Neuronal stem cell (in vitro differentiated cells): ENCODE measurements at regions not wholly inside any gene's neighbourhood (a gene's known extent, or its start where the extent isn't known, plus 50 kb on each side); places are given as distances from the start of the nearest gene placed in this dataset.

Experiments
- DNase-seq: peaks from one replicate; pipeline ENCODE4 v3.0.0-alpha.2; 2013; ENCODE audit warnings: low spot score
- H2AFZ ChIP-seq: one replicate; pipeline ENCODE4 v1.6.1; 2013; ENCODE audit warnings: mild to moderate bottlenecking, low read length, inconsistent platforms
- H2AK5ac ChIP-seq: 2 replicates; pipeline ENCODE4 v1.6.1; 2013; ENCODE audit warnings: low read depth, mild to moderate bottlenecking, inconsistent platforms, low read length, moderate library complexity, mixed read lengths
- H2BK120ac ChIP-seq: 2 replicates; pipeline ENCODE4 v1.6.1; 2013; ENCODE audit warnings: low read depth, mild to moderate bottlenecking, inconsistent platforms, low read length, moderate library complexity, mixed read lengths
- H2BK12ac ChIP-seq: one replicate; pipeline ENCODE4 v1.6.1; 2013; ENCODE audit warnings: low read length, inconsistent platforms
- H2BK15ac ChIP-seq: 2 replicates; pipeline ENCODE4 v1.6.1; 2013; ENCODE audit warnings: mild to moderate bottlenecking, low read length, inconsistent platforms, mixed read lengths
- H2BK5ac ChIP-seq: one replicate; pipeline ENCODE4 v1.6.1; 2013; ENCODE audit warnings: inconsistent platforms, mild to moderate bottlenecking, low read length, moderate library complexity
- H3K14ac ChIP-seq: one replicate; pipeline ENCODE4 v1.6.1; 2013; ENCODE audit warnings: low read length, inconsistent platforms
- H3K18ac ChIP-seq: 2 replicates; pipeline ENCODE4 v1.6.1; 2013; ENCODE audit warnings: low read length, inconsistent platforms
- H3K23ac ChIP-seq: 2 replicates; pipeline ENCODE4 v1.6.1; 2013; ENCODE audit warnings: low read depth, mild to moderate bottlenecking, mixed read lengths, low read length, inconsistent platforms; ENCODE audit not compliant: poor library complexity
- H3K27ac ChIP-seq: replicated peaks from 3 replicates; pipeline ENCODE4 v1.5.1; 2013; ENCODE audit warnings: low read length, inconsistent platforms
- H3K27me3 ChIP-seq, 3 experiments: 2 replicates each; pipeline ENCODE4 v1.6.1; 2013; ENCODE audit warnings: low read length in 3 of 3, mild to moderate bottlenecking in 2 of 3, inconsistent platforms in 1 of 3, low read depth in 1 of 3, mixed read lengths in 1 of 3, moderate library complexity in 1 of 3; ENCODE audit not compliant: control insufficient read depth in 3 of 3, insufficient read depth in 3 of 3
- H3K36me3 ChIP-seq, 2 donors: replicated peaks in 1 of 2; 2 replicates each; pipeline ENCODE4 v1.6.1; 2013; ENCODE audit warnings: low read length in 2 of 2; ENCODE audit not compliant: control insufficient read depth in 2 of 2, insufficient read depth in 2 of 2
- H3K4ac ChIP-seq: 2 replicates; pipeline ENCODE4 v1.6.1; 2013; ENCODE audit warnings: inconsistent platforms, mild to moderate bottlenecking, low read length, moderate library complexity
- H3K4me1 ChIP-seq, 2 donors: 1 replicate in 1 of 2; 2 replicates in 1 of 2; pipeline ENCODE4 v1.6.1; 2013; ENCODE audit warnings: low read length in 2 of 2, low read depth in 1 of 2; ENCODE audit not compliant: control insufficient read depth in 2 of 2, insufficient read depth in 1 of 2
- H3K4me2 ChIP-seq: one replicate; pipeline ENCODE4 v1.6.1; 2013; ENCODE audit warnings: mild to moderate bottlenecking, low read length, inconsistent platforms; ENCODE audit not compliant: insufficient read depth, poor library complexity, severe bottlenecking
- H3K4me3 ChIP-seq, 2 donors: 2 replicates each; pipeline ENCODE4 v1.5.1; 2013; ENCODE audit warnings: low read length in 2 of 2, mild to moderate bottlenecking in 2 of 2, inconsistent platforms in 1 of 2, moderate library complexity in 1 of 2
- H3K79me1 ChIP-seq: one replicate; pipeline ENCODE4 v1.6.1; 2013; ENCODE audit warnings: low read depth, mild to moderate bottlenecking, inconsistent platforms, low read length, moderate library complexity
- H3K9ac ChIP-seq: one replicate; pipeline ENCODE4 v1.6.1; 2013; ENCODE audit warnings: mild to moderate bottlenecking, low read depth, low read length, inconsistent platforms; ENCODE audit not compliant: poor library complexity
- H3K9me3 ChIP-seq, 2 donors: replicated peaks in 1 of 2; 2 replicates each; pipeline versions ENCODE3 to v1.6.1; 2013; ENCODE audit warnings: low read length in 2 of 2, mild to moderate bottlenecking in 2 of 2, inconsistent platforms in 1 of 2, low read depth in 1 of 2, mixed read lengths in 1 of 2, moderate library complexity in 1 of 2; ENCODE audit not compliant: control insufficient read depth in 2 of 2, insufficient read depth in 1 of 2
- H4K8ac ChIP-seq: one replicate; pipeline ENCODE4 v1.6.1; 2013; ENCODE audit warnings: low read depth, mild to moderate bottlenecking, inconsistent platforms, low read length, moderate library complexity
- H4K91ac ChIP-seq: one replicate; pipeline ENCODE4 v1.6.1; 2013; ENCODE audit warnings: low read length, low read depth, mild to moderate bottlenecking, inconsistent platforms; ENCODE audit not compliant: poor library complexity
- WGBS, 2 donors: extraction: QIAGEN DNeasy Blood & Tissue Kit; methylation state at CpG; one replicate each; pipeline ENCODE4 v1.1.7; 2013; ENCODE audit warnings: missing lambda C conversion rate in 2 of 2, mixed read lengths in 1 of 2; ENCODE audit not compliant: insufficient read length in 2 of 2, insufficient replicate concordance in 1 of 2; ENCODE audit errors: extremely low coverage in 2 of 2; 5-methylcytosine and 5-hydroxymethylcytosine counted together

GRCh38 chr6:98027898-98028297 is 744.9 kb upstream of the MMS22L start:
- Histone ChIP-seq H3K14ac (no peak overlapping the region), H3K4me1 (no peaks in the 10 kb centered on the region), H3K79me1 (no peaks in the 10 kb centered on the region), H3K36me3 (no peaks in the 10 kb centered on the region), H2BK12ac (no peak overlapping the region), H2BK15ac (no peak overlapping the region), H3K23ac (no peak overlapping the region), H3K9me3 (no peaks in the 10 kb centered on the region), H2BK5ac (no peak overlapping the region), H3K4me2 (no peak overlapping the region), H3K9ac (no peak overlapping the region), H3K27ac (no peak overlapping the region), H2AK5ac (no peak overlapping the region), H3K18ac (no peak overlapping the region), H3K4ac (no peak overlapping the region), H2AFZ (no peak overlapping the region), H2BK120ac (no peak overlapping the region), H4K91ac (no peak overlapping the region), H4K8ac (no peak overlapping the region), H3K4me3 (no peak overlapping the region), H3K27me3 (no peaks in the 10 kb centered on the region)
- no peak for DNase-seq
- no CpG with 5 or more reads among the region's 2 CpGs for WGBS, 2 donors

- no CpG with 5 or more reads among the region's 3 CpGs for WGBS, 2 donors
- no peaks in the 10 kb centered on the region for H3K79me1 ChIP-seq
Measured at GRCh38 chr6:98033617-98034016, 750.6 kb upstream of the MMS22L start.

GRCh38 chr6:98036344-98036923 is 753.4 kb upstream of the MMS22L start:
- Histone ChIP-seq H3K27me3 (no peaks in the 10 kb centered on the region), H3K79me1 (no peaks in the 10 kb centered on the region), H2BK12ac (no peak overlapping the region), H3K9me3 (no peaks in the 10 kb centered on the region), H4K8ac (no peak overlapping the region), H3K4me1 (peaks cover 15 to 30% of the 10 kb centered on the region in 2 donors), H3K4me2 (no peak overlapping the region), H3K27ac (no peak overlapping the region), H3K36me3 (no peaks in the 10 kb centered on the region), H3K18ac (no peak overlapping the region), H2BK5ac (no peak overlapping the region), H3K23ac (no peak overlapping the region), H3K9ac (no peak overlapping the region), H3K4me3 (peak overlapping the region in 1 of 2 donors; percentile 2), H4K91ac (no peak overlapping the region), H2BK120ac (no peak overlapping the region), H2AFZ (peak overlapping the region; percentile 45), H3K4ac (no peak overlapping the region), H2BK15ac (no peak overlapping the region), H2AK5ac (no peak overlapping the region), H3K14ac (no peak overlapping the region)
- WGBS, 2 donors, result no CpG with 5 or more reads among the region's 5 CpGs
- DNase-seq, result no peak

More at GRCh38 chr6:98033617-98034016, 750.6 kb upstream of the MMS22L start:
- Histone ChIP-seq H2AFZ (no peak overlapping the region), H3K9ac (no peak overlapping the region), H2BK12ac (no peak overlapping the region), H2BK5ac (no peak overlapping the region), H2AK5ac (no peak overlapping the region), H3K27ac (no peak overlapping the region), H2BK120ac (no peak overlapping the region), H3K14ac (no peak overlapping the region), H3K36me3 (no peaks in the 10 kb centered on the region), H3K4me1 (peaks cover 4 to 8% of the 10 kb centered on the region in 2 donors), H3K4ac (no peak overlapping the region), H3K4me2 (no peak overlapping the region), H3K4me3 (no peak overlapping the region), H3K18ac (no peak overlapping the region), H3K27me3 (no peaks in the 10 kb centered on the region), H2BK15ac (no peak overlapping the region), H3K23ac (no peak overlapping the region), H4K91ac (no peak overlapping the region), H3K9me3 (no peaks in the 10 kb centered on the region), H4K8ac (no peak overlapping the region)
- DNase-seq, result no peak

- H2BK5ac ChIP-seq, result no peak overlapping the region
- H2AK5ac ChIP-seq, result no peak overlapping the region
- no peak for DNase-seq
- no peak overlapping the region for H3K23ac ChIP-seq
- H3K9ac ChIP-seq, result no peak overlapping the region
- no peak overlapping the region for H3K18ac ChIP-seq
- no peak overlapping the region for H3K4ac ChIP-seq
- H3K4me3 ChIP-seq, result no peak overlapping the region
- H4K8ac ChIP-seq, result no peak overlapping the region
- no peak overlapping the region for H3K14ac ChIP-seq
- no peaks in the 10 kb centered on the region for H3K27me3 ChIP-seq
- H3K27ac ChIP-seq, result no peak overlapping the region
- peaks cover 18 to 41% of the 10 kb centered on the region in 2 donors for H3K4me1 ChIP-seq
- H3K79me1 ChIP-seq, result no peaks in the 10 kb centered on the region
- H2BK120ac ChIP-seq, result no peak overlapping the region
- H2BK15ac ChIP-seq, result no peak overlapping the region
- H2AFZ ChIP-seq, result no peak overlapping the region
- H3K9me3 ChIP-seq, result no peaks in the 10 kb centered on the region
- no peak overlapping the region for H3K4me2 ChIP-seq
- H4K91ac ChIP-seq, result no peak overlapping the region
- no peaks in the 10 kb centered on the region for H3K36me3 ChIP-seq
- no CpG with 5 or more reads among the region's 6 CpGs for WGBS, 2 donors
- no peak overlapping the region for H2BK12ac ChIP-seq
Measured at GRCh38 chr6:98037571-98037970, 754.6 kb upstream of the MMS22L start.
